ENCODE measurements at regions not wholly inside any gene's neighbourhood (a gene's known extent, or its start where the extent isn't known, plus 50 kb on each side); places are given as distances from the start of the nearest gene placed in this dataset.
"Not testable (repeated sequence)": the region's sequence is repeated elsewhere in the genome, so short reads cannot be mapped to it uniquely, and the experiment has no call there.

GRCh38 chr3:81336470-81336869 is 425.0 kb downstream of the GBE1 start:
- Histone ChIP-seq H3K27me3 (replicated peaks; ENCODE audit: control insufficient read depth, insufficient read depth, low read length) (no peaks in the 10 kb centered on the region), H3K36me3 (ENCODE audit: control insufficient read depth, insufficient read depth, low read length) (no peaks in the 10 kb centered on the region), H3K4me3 (replicated peaks; ENCODE audit: low read depth, low read length) (no peak overlapping the region)
- TF ChIP-seq CTCF (IDR thresholded peaks at IDR 0.05; ENCODE audit: insufficient read depth, low read length, poor library complexity, severe bottlenecking): no peak
- no peak for DNase-seq (ENCODE audit: extremely low read depth, insufficient read length)

- DNase-seq (ENCODE audit: extremely low read depth, insufficient read length); H3K27me3 ChIP-seq (replicated peaks; ENCODE audit: control insufficient read depth, insufficient read depth, low read length); H3K36me3 ChIP-seq (ENCODE audit: control insufficient read depth, insufficient read depth, low read length); H3K4me3 ChIP-seq (replicated peaks; ENCODE audit: low read depth, low read length): not testable (repeated sequence)
Observed at GRCh38 chr3:81329835-81330234, 431.6 kb downstream of the GBE1 start.

- no peak for DNase-seq (ENCODE audit: extremely low read depth, insufficient read length)
- no peak for TF ChIP-seq CTCF (IDR thresholded peaks at IDR 0.05; ENCODE audit: insufficient read depth, low read length, poor library complexity, severe bottlenecking)
Observed at GRCh38 chr3:81326245-81326644, 435.2 kb downstream of the GBE1 start.

GRCh38 chr3:81320862-81321261 is 440.6 kb downstream of the GBE1 start:
- no peak overlapping the region for H3K4me3 ChIP-seq (replicated peaks; ENCODE audit: low read depth, low read length)
- TF ChIP-seq CTCF (IDR thresholded peaks at IDR 0.05; ENCODE audit: insufficient read depth, low read length, poor library complexity, severe bottlenecking): no peak
- H3K36me3 ChIP-seq (ENCODE audit: control insufficient read depth, insufficient read depth, low read length): no peaks in the 10 kb centered on the region
- no peak for DNase-seq (ENCODE audit: extremely low read depth, insufficient read length)
- H3K27me3 ChIP-seq (replicated peaks; ENCODE audit: control insufficient read depth, insufficient read depth, low read length): no peaks in the 10 kb centered on the region

More at GRCh38 chr3:81326245-81326644, 435.2 kb downstream of the GBE1 start:
- no peaks in the 10 kb centered on the region for H3K36me3 ChIP-seq (ENCODE audit: control insufficient read depth, insufficient read depth, low read length)
- H3K27me3 ChIP-seq (replicated peaks; ENCODE audit: control insufficient read depth, insufficient read depth, low read length): no peaks in the 10 kb centered on the region
- H3K4me3 ChIP-seq (replicated peaks; ENCODE audit: low read depth, low read length): no peak overlapping the region

- no peaks in the 10 kb centered on the region for H3K27me3 ChIP-seq (replicated peaks; ENCODE audit: control insufficient read depth, insufficient read depth, low read length)
- no peaks in the 10 kb centered on the region for H3K36me3 ChIP-seq (ENCODE audit: control insufficient read depth, insufficient read depth, low read length)
- DNase-seq (ENCODE audit: extremely low read depth, insufficient read length): no peak
- no peak for TF ChIP-seq CTCF (IDR thresholded peaks at IDR 0.05; ENCODE audit: insufficient read depth, low read length, poor library complexity, severe bottlenecking)
- no peak overlapping the region for H3K4me3 ChIP-seq (replicated peaks; ENCODE audit: low read depth, low read length)
Observed at GRCh38 chr3:81315030-81315429, 446.4 kb downstream of the GBE1 start.

- DNase-seq (ENCODE audit: extremely low read depth, insufficient read length): no peak
- Histone ChIP-seq H3K36me3 (ENCODE audit: control insufficient read depth, insufficient read depth, low read length) (no peaks in the 10 kb centered on the region), H3K27me3 (replicated peaks; ENCODE audit: control insufficient read depth, insufficient read depth, low read length) (no peaks in the 10 kb centered on the region), H3K4me3 (replicated peaks; ENCODE audit: low read depth, low read length) (no peak overlapping the region)
- no peak for TF ChIP-seq CTCF (IDR thresholded peaks at IDR 0.05; ENCODE audit: insufficient read depth, low read length, poor library complexity, severe bottlenecking)
Observed at GRCh38 chr3:81311321-81311720, 450.1 kb downstream of the GBE1 start.

Data from GM06990 (cell line).